HCT116 (cell line): ENCODE measurements at regions not wholly inside any gene's neighbourhood (a gene's known extent, or its start where the extent isn't known, plus 50 kb on each side); places are given as distances from the start of the nearest gene placed in this dataset.

Experiments
- ATAC-seq: fragments of 200-7000 bp; cut with Tn5 transposase; 2 replicates; pipeline ENCODE4 v1.9.1; 2020; ENCODE audit warnings: mild to moderate bottlenecking, moderate library complexity
- BruUV-seq: library from RNA; stranded (reverse); fragments of 400-500 nt; replicated peaks from 2 replicates; lab custom pipeline; 2021; lab: Mats Ljungman, UMichigan
- CTCF ChIA-PET: fragments of 300-600 bp; sonication (Branson Sonifier 250); formaldehyde crosslinking; loops from one replicate; lab custom pipeline; 2021; ENCODE audit warnings: antibody characterized with exemption; lab: Charles Lee
- POLR2A ChIA-PET: fragments of 300-600, 350-600 bp; sonication (Branson Sonifier 250); formaldehyde crosslinking; loops from one replicate; lab custom pipeline; 2021; ENCODE audit warnings: antibody characterized with exemption; lab: Charles Lee
- RAD21 ChIA-PET, 2 experiments: fragments of 300-600 bp; sonication (Branson Sonifier 250); formaldehyde crosslinking; loops; one replicate each; lab custom pipeline; 2023; ENCODE audit warnings: low total read pairs in 2 of 2; ENCODE audit not compliant: uncharacterized antibody in 2 of 2, unreplicated experiment in 2 of 2, low non-redundant PET in 1 of 2; lab: Charles Lee
- DNase-seq: peaks from one replicate; pipeline ENCODE4 v3.0.0-alpha.2; 2010; ENCODE audit warnings: low read depth, low spot score
- H2AFZ ChIP-seq: fragments of 200-600 bp; shearing (Covaris generic), sonication (generic); 2 replicates; pipeline ENCODE4 v1.6.1; 2017; ENCODE audit warnings: low read depth, mixed run types, mixed read lengths, antibody characterized with exemption, low read length; ENCODE audit not compliant: poor library complexity, severe bottlenecking
- H3K27ac ChIP-seq: 2 replicates; pipeline ENCODE4 v1.5.1; 2012; ENCODE audit warnings: low read depth, low read length
- H3K27me3 ChIP-seq: fragments of 200-600 bp; sonication (generic); 2 replicates; pipeline ENCODE4 v1.6.1; 2016; ENCODE audit warnings: mixed run types, low read length, mixed read lengths; ENCODE audit not compliant: insufficient read depth
- H3K36me3 ChIP-seq, 2 experiments: fragments of 200-500 bp in 1 of 2; fragments of 200-600 bp in 1 of 2; sonication (Bioruptor generic) in 1 of 2; sonication (generic) in 1 of 2; 2 replicates each; pipeline versions ENCODE4 v1.5.1 to v1.6.1; 2014 to 2016; ENCODE audit warnings: low read length in 2 of 2, inconsistent platforms in 1 of 2, mixed read lengths in 1 of 2, mixed run types in 1 of 2; ENCODE audit not compliant: insufficient read depth in 2 of 2, control insufficient read depth in 1 of 2
- H3K4me1 ChIP-seq, 2 experiments: fragments of 200-600 bp in 1 of 2; sonication (generic) in 1 of 2; 2 replicates each; pipeline versions ENCODE4 v1.5.1 to v1.6.1; 2012 to 2017; ENCODE audit warnings: low read length in 2 of 2, inconsistent platforms in 1 of 2, mild to moderate bottlenecking in 1 of 2, mixed read lengths in 1 of 2, mixed run types in 1 of 2, moderate library complexity in 1 of 2; ENCODE audit not compliant: insufficient read depth in 2 of 2, control insufficient read depth in 1 of 2
- H3K4me2 ChIP-seq: fragments of 200-600 bp; sonication (generic); 2 replicates; pipeline ENCODE4 v1.6.1; 2017; ENCODE audit warnings: mixed run types, low read length, mixed read lengths
- H3K4me3 ChIP-seq, 2 experiments: fragments of 200-600 bp in 1 of 2; sonication (generic) in 1 of 2; replicated peaks in 1 of 2; 2 replicates each; pipeline ENCODE4 v1.5.1; 2011 to 2016; ENCODE audit warnings: low read length in 2 of 2, control low read depth in 1 of 2, low read depth in 1 of 2, mild to moderate bottlenecking in 1 of 2, mixed read lengths in 1 of 2, mixed run types in 1 of 2
- H3K79me2 ChIP-seq: fragments of 200-600 bp; sonication (generic); 2 replicates; pipeline ENCODE4 v1.6.1; 2017; ENCODE audit warnings: mild to moderate bottlenecking, mixed run types, low read length, moderate library complexity, mixed read lengths; ENCODE audit not compliant: insufficient read depth
- H3K9ac ChIP-seq: fragments of 200-600 bp; sonication (generic); 2 replicates; pipeline ENCODE4 v1.6.1; 2016; ENCODE audit warnings: low read length, mixed read lengths
- H3K9me2 ChIP-seq: fragments of 200-600 bp; sonication (generic), shearing (Covaris generic); 2 replicates; pipeline ENCODE4 v1.6.1; 2017; ENCODE audit warnings: mixed run types, mild to moderate bottlenecking, moderate library complexity; ENCODE audit not compliant: insufficient read depth
- H3K9me3 ChIP-seq, 2 experiments: fragments of 200-500 bp in 1 of 2; fragments of 200-600 bp in 1 of 2; sonication (Bioruptor generic) in 1 of 2; sonication (generic) in 1 of 2; 2 replicates each; pipeline ENCODE4 v1.6.1; 2014 to 2017; ENCODE audit warnings: low read length in 2 of 2, mixed read lengths in 2 of 2, inconsistent platforms in 1 of 2, low read depth in 1 of 2, mild to moderate bottlenecking in 1 of 2, mixed run types in 1 of 2, moderate library complexity in 1 of 2; ENCODE audit not compliant: control insufficient read depth in 1 of 2, insufficient read depth in 1 of 2
- H4K20me1 ChIP-seq: fragments of 200-600 bp; sonication (generic), shearing (Covaris generic); 2 replicates; pipeline ENCODE4 v1.6.1; 2017; ENCODE audit warnings: mixed run types, mild to moderate bottlenecking, moderate library complexity; ENCODE audit not compliant: insufficient read depth
- ATF3 ChIP-seq: IDR thresholded peaks from 2 replicates; pipeline ENCODE4 v1.6.1; 2012
- CBX3 ChIP-seq: IDR thresholded peaks from 2 replicates; pipeline ENCODE4 v1.6.1; 2012; ENCODE audit warnings: low read depth
- CEBPB ChIP-seq: IDR thresholded peaks from 2 replicates; pipeline ENCODE4 v1.6.1; 2012; ENCODE audit warnings: low read depth
- CTCF ChIP-seq, 3 experiments: fragments of 200-600 bp in 1 of 3; sonication (generic) in 1 of 3; IDR thresholded peaks in 2 of 3; conservative IDR thresholded peaks in 1 of 3; 2 replicates each; pipeline ENCODE4 v1.5.1; 2012 to 2017; ENCODE audit warnings: low read depth in 2 of 3, low read length in 2 of 3, antibody characterized with exemption in 1 of 3, borderline replicate concordance in 1 of 3, control low read depth in 1 of 3, mild to moderate bottlenecking in 1 of 3, mixed read lengths in 1 of 3, mixed run types in 1 of 3, moderate library complexity in 1 of 3; ENCODE audit not compliant: insufficient read depth in 1 of 3
- EZH2phosphoT487 ChIP-seq: fragments of 200-600 bp; IDR thresholded peaks from 2 replicates; pipeline ENCODE4 v1.6.1; 2018; ENCODE audit warnings: antibody characterized with exemption, borderline replicate concordance
- FOSL1 ChIP-seq: IDR thresholded peaks from 2 replicates; pipeline ENCODE4 v1.6.1; 2012; ENCODE audit warnings: low read depth
- JUND ChIP-seq: IDR thresholded peaks from 2 replicates; pipeline ENCODE4 v1.6.1; 2012
- POLR2AphosphoS5 ChIP-seq: IDR thresholded peaks from 2 replicates; pipeline ENCODE4 v1.6.1; 2011; ENCODE audit warnings: mild to moderate bottlenecking, low read depth, low read length, moderate library complexity
- RAD21 ChIP-seq: IDR thresholded peaks from 2 replicates; pipeline ENCODE4 v1.6.1; 2012; ENCODE audit warnings: low read depth, mild to moderate bottlenecking
- SIN3A ChIP-seq: IDR thresholded peaks from 2 replicates; pipeline ENCODE4 v1.6.1; 2012; ENCODE audit warnings: low read depth
- SP1 ChIP-seq: IDR thresholded peaks from 2 replicates; pipeline ENCODE4 v1.6.1; 2012; ENCODE audit warnings: low read depth
- intact Hi-C: fragments of 100-400 bp; cut with micrococcal nuclease; formaldehyde crosslinking; loops from 2 replicates; pipeline ENCODE4 v1.10.0; 2022

GRCh38 chr2:71937396-71937795, 210.3 kb downstream of the CYP26B1 start:
- Histone ChIP-seq H3K36me3 (no peaks in the 10 kb centered on the region), H3K4me1 (no peaks in the 10 kb centered on the region; a peak in 1 of 4 replicates), H3K27me3 (no peaks in the 10 kb centered on the region), H4K20me1 (no peaks in the 10 kb centered on the region), H3K4me2 (no peak overlapping the region), H3K27ac (no peak overlapping the region), H3K9me2 (no peaks in the 10 kb centered on the region), H2AFZ (no peak overlapping the region), H3K9me3 (no peaks in the 10 kb centered on the region), H3K9ac (no peak overlapping the region), H3K4me3 (no peak overlapping the region), H3K79me2 (no peaks in the 10 kb centered on the region)
- no peak for ATAC-seq
- ChIA-PET RAD21 (no interaction called here), CTCF (interaction anchor here (1.6 kb wide), 1 partner anchor 14 kb away, joined by 6 read pairs; no protein-coding TSS in a partner anchor), POLR2A (no interaction called here)
- intact Hi-C loops, result no loop called here
- TF ChIP-seq SIN3A, result no peak
- TF ChIP-seq CEBPB, result no peak
- TF ChIP-seq CTCF (IDR thresholded peaks at IDR 0.05 in 2 of 3, conservative IDR thresholded peaks at IDR 0.05 in 1 of 3; ENCODE audit: borderline replicate concordance in 1 of 3, insufficient read depth in 1 of 3, low read depth in 2 of 3, low read length in 2 of 3), result no peak
- TF ChIP-seq JUND, result no peak
- no peak for TF ChIP-seq FOSL1
- TF ChIP-seq RAD21, result no peak
- TF ChIP-seq CBX3, result no peak
- no peak for TF ChIP-seq ATF3
- no peak for TF ChIP-seq SP1
- no peak for TF ChIP-seq EZH2phosphoT487
- no peak for TF ChIP-seq POLR2AphosphoS5
- no peak for DNase-seq
- BruUV-seq, result no TSS peak
